HG03060 (cell line): ENCODE measurements at regions not wholly inside any gene's neighbourhood (a gene's known extent, or its start where the extent isn't known, plus 50 kb on each side); places are given as distances from the start of the nearest gene placed in this dataset.
"Not testable (repeated sequence)": the region's sequence is repeated elsewhere in the genome, so short reads cannot be mapped to it uniquely, and the experiment has no call there.

ENCODE experiments used
- ATAC-seq: cut with Tn5 transposase; IDR thresholded peaks from one replicate; pipeline ENCODE4 v1.9.1; 2021; ENCODE audit warnings: low read depth, moderate number of reproducible peaks; ENCODE audit not compliant: unreplicated experiment

- no peak for ATAC-seq
Observed at GRCh38 chr9:16052757-16053530, 500.1 kb downstream of the CCDC171 start.

DNA sequence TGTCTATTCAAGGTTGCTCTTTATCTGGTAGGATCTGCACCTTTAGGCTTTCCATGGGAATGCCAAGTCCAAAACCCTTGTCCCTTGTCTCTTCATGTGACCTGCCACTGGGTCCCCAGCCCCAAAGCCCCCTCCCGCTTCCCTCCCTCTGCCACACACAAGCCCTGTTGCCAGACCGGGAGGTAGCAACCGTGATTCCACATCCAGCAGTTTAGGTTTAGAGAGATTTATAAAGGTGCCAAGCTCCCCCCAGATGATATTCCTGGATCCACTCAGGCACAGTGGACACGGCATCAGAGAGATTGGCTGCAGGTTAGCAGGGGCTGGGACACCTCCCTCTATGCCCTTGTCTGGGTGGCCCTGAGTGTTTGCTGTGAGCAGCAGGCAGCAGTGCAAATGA is 504.7 kb downstream of the CCDC171 start:
- no peak for ATAC-seq

DNA sequence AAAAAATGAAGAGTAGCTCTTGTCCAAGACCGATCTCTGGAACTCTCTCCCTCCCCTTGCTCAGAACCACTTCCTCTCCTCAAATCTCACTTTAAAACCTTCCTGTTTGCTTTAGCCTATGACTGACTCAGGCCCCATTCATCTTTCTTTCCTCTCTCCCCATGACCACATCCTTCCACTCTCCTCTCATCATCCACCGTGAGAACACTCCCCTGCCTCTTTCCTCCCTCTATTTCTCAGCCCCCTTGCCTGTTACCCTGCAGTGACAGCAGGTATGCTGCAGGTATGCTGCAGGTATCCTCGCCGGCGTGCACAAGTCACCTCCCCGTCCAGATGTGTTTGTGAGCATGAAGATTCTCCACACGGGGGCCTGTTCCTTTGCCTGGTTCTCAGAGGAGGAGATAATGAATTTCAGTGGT is 505.3 kb downstream of the CCDC171 start:
- ATAC-seq, result no peak

DNA sequence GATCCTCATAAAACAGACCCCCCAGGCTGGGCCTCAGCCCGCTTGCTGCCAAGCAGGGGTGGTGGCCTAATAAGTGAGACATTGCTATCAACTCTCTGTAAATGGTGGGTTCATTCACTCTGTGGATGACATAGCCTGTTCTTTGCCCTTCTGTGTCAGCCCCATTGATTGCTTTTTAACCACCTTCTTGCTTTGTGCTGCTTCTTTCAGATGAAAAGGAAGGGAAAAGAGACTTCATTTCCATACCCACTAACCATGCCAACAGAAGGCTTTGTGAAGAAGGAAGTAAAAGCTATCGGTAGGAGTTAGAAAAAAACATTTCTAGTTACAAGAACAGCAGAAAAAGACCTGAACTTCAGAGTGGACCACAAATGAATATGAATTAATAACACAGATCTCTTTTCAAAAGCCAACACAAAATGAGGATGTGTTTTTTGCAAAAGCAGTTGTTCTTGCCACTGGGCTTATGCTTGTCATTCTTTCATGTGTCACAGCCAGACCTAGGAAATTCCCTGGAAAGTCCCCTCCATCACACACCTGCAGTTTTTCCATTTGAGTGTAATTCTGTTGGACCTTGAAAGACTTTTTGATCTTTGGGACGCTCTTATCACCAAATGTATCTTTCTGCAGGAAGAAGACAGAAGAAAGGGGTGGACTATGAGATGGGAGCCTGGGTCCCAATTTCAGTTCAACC is 507.7 kb downstream of the CCDC171 start:
- ATAC-seq, result no peak

DNA sequence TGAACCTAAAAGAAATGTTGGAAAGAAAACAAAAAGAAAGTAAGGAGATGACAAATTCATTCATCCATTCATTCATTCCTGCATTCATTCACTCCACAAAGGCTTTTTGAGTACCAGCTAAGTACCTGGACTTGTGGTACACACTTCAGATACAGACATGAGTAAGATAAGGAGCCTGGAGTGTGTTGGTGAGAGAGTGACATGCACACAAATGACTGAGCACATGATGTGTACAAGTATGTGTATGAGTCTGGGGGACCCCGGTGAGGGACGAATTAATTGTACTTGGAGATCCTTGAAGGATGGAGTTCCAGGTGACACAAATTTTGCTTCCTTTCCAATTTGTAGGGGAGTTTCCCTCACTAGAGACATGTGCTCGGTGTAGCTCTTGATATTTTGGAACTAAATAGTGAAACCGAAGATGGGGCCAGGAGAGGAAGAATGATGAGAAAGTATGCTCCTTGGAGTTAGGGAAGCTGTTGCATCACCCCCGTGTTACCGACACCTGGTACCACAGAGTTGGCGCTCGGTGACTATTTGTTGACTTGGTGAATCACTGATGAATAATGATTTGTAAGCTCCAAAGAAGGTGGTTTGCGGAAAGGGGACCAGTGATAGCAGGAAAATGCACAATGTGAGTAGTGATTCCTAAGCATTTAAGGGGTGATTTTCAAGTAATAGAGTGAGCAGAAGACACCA is 509.8 kb downstream of the CCDC171 start:
- no peak for ATAC-seq

- no peak for ATAC-seq
Observed at GRCh38 chr9:16063241-16063591, 510.4 kb downstream of the CCDC171 start.

DNA sequence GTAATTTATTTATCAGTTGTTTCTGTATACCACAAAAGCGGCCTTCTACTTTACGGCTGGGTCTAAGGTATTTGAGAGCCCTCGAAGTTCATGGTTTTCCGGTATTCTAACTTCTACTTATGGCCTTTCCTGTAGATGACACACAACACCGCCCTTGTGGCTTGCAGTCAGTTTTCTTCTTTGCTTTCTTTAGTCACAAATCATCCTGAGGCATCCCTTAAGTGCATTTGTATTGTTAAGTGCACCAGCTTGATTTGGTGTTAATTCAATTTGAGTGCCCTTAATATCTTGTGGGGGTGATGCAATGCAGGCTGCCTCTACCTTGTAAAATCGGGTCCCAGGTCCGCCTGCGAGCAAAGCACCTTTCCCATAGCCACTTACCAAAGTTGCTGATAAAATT is 511.9 kb downstream of the CCDC171 start:
- ATAC-seq, result no peak

DNA sequence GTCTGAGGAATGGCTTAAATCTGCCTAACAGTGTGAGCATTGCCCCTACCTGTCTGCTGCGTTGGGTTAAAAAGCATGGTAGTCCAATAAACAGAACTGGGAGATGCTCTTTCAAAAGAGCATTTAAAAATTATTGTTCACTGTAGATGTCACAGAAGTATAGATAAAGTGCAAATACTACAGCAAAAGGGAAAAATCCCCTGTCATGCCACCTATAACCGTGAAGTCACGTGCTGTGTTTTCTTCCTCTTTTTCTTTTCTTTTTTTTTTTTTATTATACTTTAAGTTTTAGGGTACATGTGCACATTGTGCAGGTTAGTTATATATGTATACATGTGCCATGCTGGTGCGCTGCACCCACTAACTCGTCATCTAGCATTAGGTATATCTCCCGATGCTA is 513.4 kb downstream of the CCDC171 start:
- ATAC-seq, result not testable (repeated sequence)

DNA sequence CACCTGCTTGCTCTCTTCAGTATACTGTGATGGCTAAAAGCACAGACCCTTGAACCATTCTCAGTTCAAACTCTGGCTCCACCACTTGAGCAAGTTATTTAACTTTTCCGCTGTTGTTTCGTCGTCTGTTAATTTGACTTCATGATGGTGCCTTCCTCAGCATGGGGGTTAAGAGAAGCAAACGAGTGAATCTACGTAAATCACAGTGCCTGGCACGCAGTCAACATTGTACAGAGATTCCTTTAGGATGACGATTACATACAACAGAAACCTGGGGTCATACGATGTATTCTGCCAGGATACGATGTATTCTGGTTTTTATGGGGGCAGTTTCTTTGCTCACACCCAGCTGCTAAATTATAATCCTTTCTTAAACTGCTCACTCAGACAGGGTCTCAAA is 515.6 kb downstream of the CCDC171 start:
- ATAC-seq, result no peak

DNA sequence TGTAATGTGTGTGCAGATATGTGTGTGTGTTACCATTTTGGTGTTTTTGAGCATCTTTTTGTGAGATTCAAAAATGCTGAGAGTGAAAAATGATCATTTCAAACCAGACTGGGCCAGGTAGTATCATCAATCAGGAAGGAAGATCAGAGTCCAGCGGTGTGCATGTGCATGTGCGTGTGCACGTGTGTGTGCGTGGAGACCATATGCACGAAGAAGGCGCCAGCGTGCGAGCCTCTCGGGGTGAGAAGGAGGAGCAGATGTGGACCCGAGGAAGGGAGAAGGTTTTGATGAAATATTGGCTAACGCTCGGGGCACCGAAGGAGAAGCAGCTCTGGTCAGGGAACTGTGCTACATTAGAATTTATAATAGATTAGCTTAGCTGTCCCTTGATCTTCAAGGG is 516.4 kb downstream of the CCDC171 start:
- no peak for ATAC-seq

- ATAC-seq, result no peak
Observed at GRCh38 chr9:16069671-16070454, 517.0 kb downstream of the CCDC171 start.

DNA sequence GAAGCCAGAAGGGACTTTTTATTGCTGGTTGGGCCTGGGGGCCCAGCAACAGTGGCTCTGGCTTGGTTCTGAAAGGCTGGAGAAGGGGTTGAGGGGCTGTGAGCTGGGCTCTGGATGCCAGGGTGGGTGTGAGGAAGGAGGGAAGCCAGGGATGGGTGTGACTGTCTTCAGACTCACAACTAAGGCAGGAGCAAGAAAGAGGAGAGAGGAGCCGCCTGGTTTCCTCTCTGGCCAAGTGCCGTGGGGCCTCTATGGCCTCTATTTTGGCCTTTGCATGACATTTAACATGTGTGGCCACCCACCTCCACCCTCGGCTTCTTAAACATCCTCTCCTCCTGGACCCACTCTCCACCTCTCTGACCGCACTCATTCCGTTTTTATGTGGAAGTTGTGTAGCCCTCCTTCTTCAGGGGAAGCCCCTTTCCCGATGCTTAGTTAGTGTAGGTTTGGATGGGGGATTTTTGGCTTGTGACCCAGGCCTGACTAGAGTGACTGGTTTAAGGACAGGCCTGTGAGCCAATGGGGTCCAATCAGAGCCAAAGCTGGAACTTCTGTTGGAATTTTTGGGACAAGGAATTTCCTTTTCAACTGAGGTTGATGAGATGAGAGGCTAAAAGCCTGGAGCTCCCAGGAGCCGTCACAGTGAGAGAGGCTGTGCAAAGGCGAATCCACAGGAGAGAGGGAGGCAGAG is 517.8 kb downstream of the CCDC171 start:
- no peak for ATAC-seq

DNA sequence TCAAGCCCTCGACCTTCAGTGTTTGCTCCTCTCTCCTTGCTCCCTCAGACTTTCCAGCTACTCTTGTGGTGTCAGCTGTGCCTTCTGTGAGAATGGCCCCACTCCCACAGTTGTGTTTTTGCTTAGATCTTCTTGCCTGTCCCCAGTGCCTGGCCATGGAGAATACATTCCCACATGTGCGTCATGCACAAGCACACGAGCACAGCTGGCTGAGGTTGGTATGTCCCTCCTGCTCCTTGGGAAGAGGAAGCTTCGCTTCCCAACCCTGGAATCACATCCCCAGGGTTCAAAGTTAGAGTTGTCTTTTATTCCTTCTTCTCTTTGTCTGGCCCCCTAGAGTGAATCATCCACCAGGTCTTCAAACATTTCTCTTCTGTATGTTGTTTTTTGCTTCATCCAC is 518.6 kb downstream of the CCDC171 start:
- ATAC-seq, result no peak

GRCh38 chr9:16074963-16075362 is 522.1 kb downstream of the CCDC171 start:
- no peak for ATAC-seq

- ATAC-seq, result no peak
Observed at GRCh38 chr9:16075696-16076095, 522.9 kb downstream of the CCDC171 start.

- ATAC-seq, result no peak
Observed at GRCh38 chr9:16076511-16076910, 523.7 kb downstream of the CCDC171 start.

- no peak for ATAC-seq
Observed at GRCh38 chr9:16082796-16083195, 530.0 kb downstream of the CCDC171 start.

DNA sequence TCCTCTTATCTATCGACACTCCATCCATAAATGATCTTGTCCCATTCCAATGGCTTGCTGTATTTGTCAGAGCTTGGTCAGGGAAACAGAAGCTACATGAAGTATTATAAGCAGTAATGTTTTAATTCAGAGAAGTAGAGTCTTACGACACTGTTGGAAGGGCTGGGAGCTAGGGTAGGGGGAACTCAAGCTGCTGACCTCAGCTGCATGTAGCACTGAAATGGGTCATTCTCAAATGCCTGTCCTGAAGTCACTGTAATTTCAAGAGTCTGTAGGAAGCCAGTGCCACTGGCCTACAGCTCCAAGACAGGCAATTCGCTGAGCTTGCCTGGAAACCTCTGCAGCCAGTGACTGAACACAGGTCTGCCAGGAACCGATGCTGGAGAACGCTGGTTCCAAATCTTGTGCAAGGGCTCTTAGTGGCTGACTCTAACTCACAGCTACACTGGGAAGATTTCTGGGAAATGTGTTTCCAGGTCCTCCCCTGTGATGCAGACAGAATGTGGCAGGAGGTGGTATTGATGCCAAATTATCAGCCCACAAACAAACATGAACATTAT is 532.4 kb downstream of the CCDC171 start:
- ATAC-seq, result no peak

- no peak for ATAC-seq
Observed at GRCh38 chr9:16090907-16091629, 538.2 kb downstream of the CCDC171 start.
